K562 (cell line): ENCODE measurements at regions not wholly inside any gene's neighbourhood (a gene's known extent, or its start where the extent isn't known, plus 50 kb on each side); places are given as distances from the start of the nearest gene placed in this dataset.

Experiments used
- ATAC-seq: fragments of 200-7000 bp; cut with Tn5 transposase; 3 replicates; pipeline ENCODE4 v1.9.1; 2020; ENCODE audit warnings: moderate library complexity
- BruUV-seq: library from RNA; stranded (reverse); fragments of 400-500 nt; replicated peaks from 2 replicates; lab custom pipeline; 2021; lab: Mats Ljungman, UMichigan
- CTCF ChIA-PET: fragments of 300-600 bp; formaldehyde crosslinking; extraction: SDS; loops from one replicate; lab custom pipeline; 2021; ENCODE audit warnings: low intra/inter-chr PET ratio; lab: Yijun Ruan, JAX
- POLR2A ChIA-PET: fragments of 300-600, 350-650 bp; sonication (Branson Sonifier 250); formaldehyde crosslinking; extraction: SDS; loops from one replicate; lab custom pipeline; 2021; ENCODE audit warnings: antibody characterized with exemption, inconsistent platforms; lab: Yijun Ruan, JAX
- DNase-seq, 4 experiments: peaks; one replicate each; pipeline versions ENCODE4 v3.0.0 to v3.0.0-alpha.2; 2011 to 2018; ENCODE audit warnings: low spot score in 3 of 4, mixed read lengths in 3 of 4; ENCODE audit errors: extremely low read depth in 1 of 4
- FAIRE-seq: peaks from 2 replicates; lab custom pipeline; 2011; peaks lifted over from hg19 to GRCh38; lab: Jason Lieb, UNC
- H2AFZ ChIP-seq: 2 replicates; pipeline ENCODE4 v1.6.0; 2011; ENCODE audit warnings: low read depth, low read length, control low read depth, inconsistent platforms
- H3K27ac ChIP-seq: fragments of 200-600 bp; 3 replicates; pipeline ENCODE4 v1.8.0; 2011; ENCODE audit warnings: low read depth, mild to moderate bottlenecking, control low read depth, inconsistent platforms, low read length, moderate library complexity, mixed read lengths; ENCODE audit errors: extremely low read depth
- H3K27me3 ChIP-seq, 2 experiments: fragments of 300-600 bp in 1 of 2; 2 replicates in 1 of 2; 3 replicates in 1 of 2; pipeline versions ENCODE4 v1.6.0 to v1.8.0; 2011; ENCODE audit warnings: inconsistent platforms in 2 of 2, low read length in 2 of 2, mild to moderate bottlenecking in 1 of 2, mixed read lengths in 1 of 2, moderate library complexity in 1 of 2; ENCODE audit not compliant: control insufficient read depth in 2 of 2, insufficient read depth in 2 of 2
- H3K36me3 ChIP-seq: fragments of 300-600 bp; 3 replicates; pipeline ENCODE4 v1.8.0; 2011; ENCODE audit warnings: mild to moderate bottlenecking, low read length, inconsistent platforms; ENCODE audit not compliant: control insufficient read depth, insufficient read depth
- H3K4me1 ChIP-seq, 2 experiments: fragments of 200-600 bp in 1 of 2; replicated peaks in 1 of 2; 2 replicates in 1 of 2; 3 replicates in 1 of 2; pipeline versions ENCODE4 v1.5.1 to v1.8.0; 2011; ENCODE audit warnings: inconsistent platforms in 2 of 2, low read length in 2 of 2, mild to moderate bottlenecking in 1 of 2, mixed read lengths in 1 of 2, moderate library complexity in 1 of 2; ENCODE audit not compliant: control insufficient read depth in 2 of 2, insufficient read depth in 2 of 2
- H3K4me2 ChIP-seq: 2 replicates; pipeline ENCODE4 v1.6.1; 2011; ENCODE audit warnings: low read length, control low read depth, inconsistent platforms, mixed read lengths; ENCODE audit not compliant: insufficient read depth
- H3K4me3 ChIP-seq: fragments of 200-600 bp; sonication (generic), shearing (Covaris generic); 2 replicates; pipeline ENCODE4 v1.5.1; 2016; ENCODE audit warnings: control low read depth, inconsistent platforms
- H3K79me2 ChIP-seq: fragments of 200-600 bp; 3 replicates; pipeline ENCODE4 v1.8.0; 2011; ENCODE audit warnings: low read length, inconsistent platforms; ENCODE audit not compliant: control insufficient read depth, insufficient read depth
- H3K9ac ChIP-seq, 2 experiments: 2 replicates each; pipeline versions ENCODE4 v1.6.0 to v1.6.1; 2011; ENCODE audit warnings: low read depth in 2 of 2, low read length in 2 of 2, control low read depth in 1 of 2, inconsistent platforms in 1 of 2, mild to moderate bottlenecking in 1 of 2, mixed read lengths in 1 of 2; ENCODE audit not compliant: insufficient read depth in 1 of 2
- H3K9me1 ChIP-seq: one replicate; pipeline ENCODE4 v1.6.0; 2011; ENCODE audit warnings: inconsistent platforms, mild to moderate bottlenecking, low read length, moderate library complexity; ENCODE audit not compliant: control insufficient read depth, insufficient read depth
- H3K9me3 ChIP-seq: replicated peaks from 2 replicates; pipeline ENCODE4 v1.5.1; 2011; ENCODE audit warnings: low read depth, low read length, inconsistent platforms; ENCODE audit not compliant: control insufficient read depth, insufficient read depth
- H4K20me1 ChIP-seq: replicated peaks from 2 replicates; pipeline ENCODE4 v1.6.1; 2011; ENCODE audit warnings: low read length, inconsistent platforms, mixed read lengths; ENCODE audit not compliant: control insufficient read depth, insufficient read depth
- AFF4 ChIP-seq: sonication (generic); formaldehyde crosslinking; IDR thresholded peaks from 2 replicates; pipeline ENCODE4 v1.8.0; 2023; ENCODE audit warnings: mild to moderate bottlenecking, missing genetic modification reagents
- BCL6 ChIP-seq: fragments of 250-450 bp; sonication (Bioruptor Pico); IDR thresholded peaks from 2 replicates; pipeline ENCODE4 v1.4.0; 2020
- BRF1 ChIP-seq: IDR thresholded peaks from 3 replicates; pipeline ENCODE4 v1.6.1; 2011; ENCODE audit warnings: borderline replicate concordance, mild to moderate bottlenecking; ENCODE audit not compliant: insufficient read length; ENCODE audit errors: extremely low read depth
- CGGBP1 ChIP-seq: fragments of 250-450 bp; sonication (Bioruptor Pico); IDR thresholded peaks from 2 replicates; pipeline ENCODE4 v1.9.0; 2021; ENCODE audit warnings: mild to moderate bottlenecking
- DPF2 ChIP-seq: fragments of 450-650 bp; IDR thresholded peaks from 2 replicates; pipeline ENCODE4 v1.6.1; 2016
- GABPB2 ChIP-seq: fragments of 250-450 bp; sonication (Bioruptor Pico); conservative IDR thresholded peaks from 2 replicates; pipeline ENCODE4 v1.5.1; 2021; ENCODE audit warnings: mild to moderate bottlenecking
- MLX ChIP-seq, 2 experiments: fragments of 450-650 bp in 1 of 2; sonication (generic) in 1 of 2; formaldehyde crosslinking; conservative IDR thresholded peaks; 2 replicates each; pipeline versions ENCODE4 v1.4.0 to v1.8.1; 2020 to 2022; ENCODE audit warnings: mild to moderate bottlenecking in 1 of 2, missing genetic modification reagents in 1 of 2
- NCOR1 ChIP-seq: fragments of 450-650 bp; IDR thresholded peaks from 2 replicates; pipeline ENCODE4 v1.6.1; 2016; ENCODE audit warnings: mild to moderate bottlenecking, moderate library complexity
- PML ChIP-seq: IDR thresholded peaks from 2 replicates; pipeline ENCODE4 v1.6.1; 2012; ENCODE audit warnings: low read length, inconsistent platforms
- SNRNP70 ChIP-seq: fragments of 200-400 bp; formaldehyde crosslinking; optimal IDR thresholded peaks from 2 replicates; pipeline ENCODE3; 2017; ENCODE audit warnings: low read depth, low read length
- STAT6 ChIP-seq: sonication (generic); formaldehyde crosslinking; IDR thresholded peaks from 2 replicates; pipeline ENCODE4 v1.8.1; 2023; ENCODE audit warnings: mild to moderate bottlenecking, missing genetic modification reagents
- TBL1XR1 ChIP-seq, 2 experiments: IDR thresholded peaks; 2 replicates each; pipeline ENCODE4 v1.6.1; 2012; ENCODE audit warnings: improper control_type of control experiment in 2 of 2, low read length in 2 of 2, mild to moderate bottlenecking in 1 of 2
- TEAD4 ChIP-seq, 2 experiments: sonication (generic) in 1 of 2; formaldehyde crosslinking in 1 of 2; IDR thresholded peaks; 2 replicates each; pipeline versions ENCODE4 v1.6.1 to v1.8.0; 2012 to 2022; ENCODE audit warnings: borderline replicate concordance in 1 of 2, inconsistent platforms in 1 of 2, low read length in 1 of 2, mild to moderate bottlenecking in 1 of 2, missing genetic modification reagents in 1 of 2
- TSC22D4 ChIP-seq: fragments of 450-650 bp; IDR thresholded peaks from 2 replicates; pipeline ENCODE4 v1.6.1; 2016; ENCODE audit warnings: missing genetic modification characterization, missing biosample characterization, control low read depth
- ZNF3 ChIP-seq: fragments of 250-450 bp; sonication (Bioruptor Pico); IDR thresholded peaks from 2 replicates; pipeline ENCODE4 v1.5.0; 2021; ENCODE audit warnings: mild to moderate bottlenecking, moderate library complexity
- WGBS: fragments of 100-300 bp; shearing (Covaris generic); methylation state at CpG from one replicate; pipeline ENCODE4 v1.1.6; 2016; ENCODE audit warnings: low coverage, mixed read lengths; ENCODE audit not compliant: insufficient coverage; ENCODE audit errors: missing lambda C conversion rate; 5-methylcytosine and 5-hydroxymethylcytosine counted together
- in situ Hi-C: fragments of 300-500 bp; cut with MboI; formaldehyde crosslinking; loops from 4 replicates; pipeline ENCODE4 v1.15.0; 2018; ENCODE audit warnings: inconsistent platforms, mixed read lengths
- intact Hi-C: fragments of 100-400 bp; cut with micrococcal nuclease; formaldehyde crosslinking; loops from 2 replicates; pipeline ENCODE4 v1.14.2; 2022

GRCh38 chr22:22750335-22751042 lies 106.1 kb downstream of the GGTLC2 start:
- H3K4me1 ChIP-seq, result no peaks in the 10 kb centered on the region
- H3K4me2 ChIP-seq, result no peak overlapping the region
- no peaks in the 10 kb centered on the region for H3K36me3 ChIP-seq
- no peak overlapping the region for H3K27ac ChIP-seq
- intact Hi-C loops (no loop called here), in situ Hi-C loops (no loop called here)
- H3K79me2 ChIP-seq, result no peaks in the 10 kb centered on the region
- no peak overlapping the region for H2AFZ ChIP-seq
- no TSS peak for BruUV-seq
- peak; percentile 18 for TF ChIP-seq SNRNP70
- TF ChIP-seq TBL1XR1 (IDR thresholded peaks at IDR 0.05; ENCODE audit: low read length in 2 of 2), result 0 out of 4 replicates have a peak, but pooled peaks of 1 of the 2 experiments have one; percentile 20
- TF ChIP-seq AFF4 (CRISPR knock-in tag), result no peak
- TF ChIP-seq GABPB2 (CRISPR knock-in tag), result peak; percentile 65; the same call in 1 of the 2 replicates
- TF ChIP-seq PML, result no peak
- no peak for TF ChIP-seq NCOR1
- TF ChIP-seq BRF1, result no peak
- TF ChIP-seq DPF2, result no peak
- no peak for TF ChIP-seq BCL6 (CRISPR knock-in tag)
- no peak for TF ChIP-seq MLX (CRISPR knock-in tag; conservative IDR thresholded peaks at IDR 0.05)
- no peak for TF ChIP-seq TEAD4 (IDR thresholded peaks at IDR 0.05; ENCODE audit: low read length)
- no peak for TF ChIP-seq TEAD4 (CRISPR knock-in tag; IDR thresholded peaks at IDR 0.05; ENCODE audit: borderline replicate concordance)
- TF ChIP-seq ZNF3 (CRISPR knock-in tag), result no peak
- TF ChIP-seq STAT6 (CRISPR knock-in tag), result no peak
- TF ChIP-seq TSC22D4 (tag), result no peak
- TF ChIP-seq CGGBP1 (CRISPR knock-in tag), result no peak
- ATAC-seq (no peak), DNase-seq (no peak), FAIRE-seq (no peak)
- peak overlapping the region in 1 of 2 experiments; percentile 8; a peak in 1 of 4 replicates for H3K9ac ChIP-seq
- ChIA-PET POLR2A (interaction anchor here (0.5 to 5.2 kb wide), 13 partner anchors 10 to 264 kb away, joined by 3 to 41 read pairs (median 4); no protein-coding TSS in a partner anchor), CTCF (interaction anchor here (0.6 to 4.6 kb wide), 6 partner anchors 134 to 843 kb away, joined by 3 to 22 read pairs (median 4); no protein-coding TSS in a partner anchor)
- no peaks in the 10 kb centered on the region for H3K9me1 ChIP-seq
- no peak overlapping the region for H3K4me3 ChIP-seq
- no peaks in the 10 kb centered on the region for H3K9me3 ChIP-seq
- H3K27me3 ChIP-seq, result peaks cover 2 to 17% of the 10 kb centered on the region in 2 experiments; a peak in 3 of 5 replicates
- peaks cover 39% of the 10 kb centered on the region for H4K20me1 ChIP-seq
- 1% methylated on average over 6 of the region's 6 CpGs for WGBS
